ENCODE measurements at regions not wholly inside any gene's neighbourhood (a gene's known extent, or its start where the extent isn't known, plus 50 kb on each side); places are given as distances from the start of the nearest gene placed in this dataset.

GRCh38 chr5:32996336-32996735, 285.2 kb downstream of the NPR3 start:
- no peaks in the 10 kb centered on the region for H3K4me1 ChIP-seq
- no peak overlapping the region for H3K27ac ChIP-seq
- no peaks in the 10 kb centered on the region for H3K27me3 ChIP-seq
- intact Hi-C loops (cut with DNase I): no loop called here
- H3K36me3 ChIP-seq: no peaks in the 10 kb centered on the region
- DNase-seq (no peak), ATAC-seq (no peak)
- peaks cover 0 to 28% (median 3%) of the 10 kb centered on the region in 11 donors for H3K9me3 ChIP-seq
- WGBS, 2 donors: 79 to 82% methylated on average over 1 of the region's 1 CpG
- H3K4me3 ChIP-seq: no peak overlapping the region
- TF ChIP-seq, protein P1, sequence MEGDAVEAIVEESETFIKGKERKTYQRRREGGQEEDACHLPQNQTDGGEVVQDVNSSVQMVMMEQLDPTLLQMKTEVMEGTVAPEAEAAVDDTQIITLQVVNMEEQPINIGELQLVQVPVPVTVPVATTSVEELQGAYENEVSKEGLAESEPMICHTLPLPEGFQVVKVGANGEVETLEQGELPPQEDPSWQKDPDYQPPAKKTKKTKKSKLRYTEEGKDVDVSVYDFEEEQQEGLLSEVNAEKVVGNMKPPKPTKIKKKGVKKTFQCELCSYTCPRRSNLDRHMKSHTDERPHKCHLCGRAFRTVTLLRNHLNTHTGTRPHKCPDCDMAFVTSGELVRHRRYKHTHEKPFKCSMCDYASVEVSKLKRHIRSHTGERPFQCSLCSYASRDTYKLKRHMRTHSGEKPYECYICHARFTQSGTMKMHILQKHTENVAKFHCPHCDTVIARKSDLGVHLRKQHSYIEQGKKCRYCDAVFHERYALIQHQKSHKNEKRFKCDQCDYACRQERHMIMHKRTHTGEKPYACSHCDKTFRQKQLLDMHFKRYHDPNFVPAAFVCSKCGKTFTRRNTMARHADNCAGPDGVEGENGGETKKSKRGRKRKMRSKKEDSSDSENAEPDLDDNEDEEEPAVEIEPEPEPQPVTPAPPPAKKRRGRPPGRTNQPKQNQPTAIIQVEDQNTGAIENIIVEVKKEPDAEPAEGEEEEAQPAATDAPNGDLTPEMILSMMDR (IDR thresholded peaks at IDR 0.05): no peak

DNA sequence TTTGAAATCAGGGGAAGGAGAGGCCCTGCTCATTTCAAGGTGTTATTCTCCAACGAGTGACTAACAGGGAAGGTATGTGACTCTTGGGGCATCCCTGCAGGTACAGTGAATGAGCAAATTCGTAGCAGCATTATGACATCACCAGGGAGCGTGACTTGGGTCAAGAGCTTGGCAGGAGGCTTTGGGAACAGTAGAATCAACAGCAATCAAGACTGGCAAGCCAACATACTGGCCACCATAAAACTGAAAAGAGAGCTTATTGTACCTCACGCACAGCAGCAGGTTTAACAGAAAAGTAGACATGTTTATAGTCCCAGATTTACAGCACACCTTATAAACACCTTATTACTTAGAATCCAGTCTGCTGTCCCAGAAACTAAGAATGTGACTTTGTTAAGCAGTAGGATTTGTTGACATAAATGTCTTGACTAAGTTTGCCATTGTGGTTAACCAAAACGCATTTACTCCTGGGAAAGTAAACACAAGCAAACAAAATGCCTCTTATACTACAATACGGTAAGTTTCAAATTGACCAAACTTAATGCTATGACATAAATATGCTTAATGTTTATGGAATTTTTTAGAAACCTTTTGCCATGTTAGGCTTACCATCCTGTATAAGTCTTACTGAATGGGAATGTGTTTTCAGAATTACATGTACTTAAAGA, 297.8 kb downstream of the NPR3 start:
- 76 to 81% methylated on average over 6 of the region's 6 CpGs for WGBS, 2 donors
- no peaks in the 10 kb centered on the region for H3K27me3 ChIP-seq
- no peak overlapping the region for H3K27ac ChIP-seq
- H3K4me3 ChIP-seq: no peak overlapping the region
- H3K4me1 ChIP-seq: no peaks in the 10 kb centered on the region
- H3K36me3 ChIP-seq: no peaks in the 10 kb centered on the region
- DNase-seq: no peak
- no peak for ATAC-seq
- peaks cover 0 to 41% (median 16%) of the 10 kb centered on the region in 11 donors for H3K9me3 ChIP-seq
- intact Hi-C loops (cut with DNase I): no loop called here
- TF ChIP-seq, protein P1 (IDR thresholded peaks at IDR 0.05): no peak

DNA sequence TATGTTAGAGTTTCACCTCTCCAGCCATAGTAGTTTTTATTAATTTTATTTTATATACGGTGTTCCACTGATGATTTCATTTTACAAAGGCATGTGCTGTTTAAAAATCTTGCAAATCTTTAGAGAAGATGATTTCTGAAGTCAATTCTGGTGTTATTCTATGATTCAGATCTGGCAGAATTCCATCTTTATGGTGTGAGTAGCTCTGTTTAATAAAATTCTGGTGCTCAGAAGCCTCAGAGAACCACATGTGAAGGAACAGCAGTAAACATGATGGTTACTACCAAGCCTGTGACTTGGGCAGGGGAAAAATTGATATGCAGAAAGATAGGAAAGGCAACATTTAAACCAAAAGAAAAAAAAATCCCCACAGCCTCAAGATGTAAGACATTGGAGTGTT, 299.7 kb downstream of the NPR3 start:
- Histone ChIP-seq H3K27ac (no peak overlapping the region), H3K4me3 (no peak overlapping the region), H3K4me1 (no peaks in the 10 kb centered on the region), H3K27me3 (no peaks in the 10 kb centered on the region), H3K9me3 (peaks cover 0 to 49% (median 22%) of the 10 kb centered on the region in 11 donors), H3K36me3 (no peaks in the 10 kb centered on the region)
- WGBS, 2 donors: 69 to 72% methylated on average over 1 of the region's 1 CpG
- ATAC-seq (no peak), DNase-seq (no peak)
- TF ChIP-seq, protein P1 (IDR thresholded peaks at IDR 0.05): no peak
- intact Hi-C loops (cut with DNase I): no loop called here

DNA sequence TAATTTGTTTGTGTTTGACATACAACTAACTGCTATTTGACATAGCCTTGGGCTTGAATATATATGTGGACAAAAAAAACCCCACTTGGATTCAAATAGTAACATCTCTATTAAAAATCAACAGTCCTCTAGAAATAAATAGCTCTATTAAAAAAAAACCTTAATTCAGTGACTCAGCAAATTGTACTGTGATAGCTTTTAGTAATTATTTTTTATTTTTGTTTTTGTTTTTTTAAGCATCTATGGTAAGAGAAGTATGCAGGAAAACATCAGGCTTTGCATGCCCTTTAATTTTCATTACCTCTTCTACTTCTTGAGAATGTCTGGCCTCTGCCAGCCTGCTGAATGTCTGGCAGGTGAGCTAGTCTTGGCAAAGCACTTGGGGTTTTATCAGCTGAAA, 300.7 kb downstream of the NPR3 start:
- no peak for DNase-seq
- Histone ChIP-seq H3K36me3 (no peaks in the 10 kb centered on the region), H3K9me3 (peaks cover 0 to 49% (median 22%) of the 10 kb centered on the region in 11 donors), H3K27ac (no peak overlapping the region), H3K4me1 (no peaks in the 10 kb centered on the region), H3K27me3 (no peaks in the 10 kb centered on the region), H3K4me3 (no peak overlapping the region)
- TF ChIP-seq, protein P1 (IDR thresholded peaks at IDR 0.05): no peak
- intact Hi-C loops (cut with DNase I): no loop called here
- ATAC-seq: no peak

Data from heart right ventricle (tissue), 16 donors.